DND-41 (cell line): ENCODE measurements at regions not wholly inside any gene's neighbourhood (a gene's known extent, or its start where the extent isn't known, plus 50 kb on each side); places are given as distances from the start of the nearest gene placed in this dataset.

Experiments
- ATAC-seq: fragments of 200-7000 bp; cut with Tn5 transposase; 3 replicates; pipeline ENCODE4 v1.9.1; 2021; ENCODE audit warnings: low read depth; ENCODE audit not compliant: insufficient read depth
- DNase-seq: peaks from one replicate; pipeline ENCODE4 v3.0.0-alpha.2; 2020
- H2AFZ ChIP-seq: 2 replicates; pipeline ENCODE4 v1.6.0; 2012; ENCODE audit warnings: low read depth, low read length
- H3K27ac ChIP-seq: 2 replicates; pipeline ENCODE4 v1.5.1; 2012; ENCODE audit warnings: low read length, inconsistent platforms
- H3K27me3 ChIP-seq: fragments of 200-600 bp; sonication (generic); 2 replicates; pipeline ENCODE4 v1.6.0; 2012; ENCODE audit warnings: low read length, mild to moderate bottlenecking, inconsistent platforms; ENCODE audit not compliant: insufficient read depth, poor library complexity
- H3K36me3 ChIP-seq: 2 replicates; pipeline ENCODE4 v1.5.1; 2012; ENCODE audit warnings: low read length, inconsistent platforms; ENCODE audit not compliant: insufficient read depth
- H3K4me1 ChIP-seq: 2 replicates; pipeline ENCODE4 v1.5.1; 2012; ENCODE audit warnings: mild to moderate bottlenecking, low read length; ENCODE audit not compliant: insufficient read depth
- H3K4me2 ChIP-seq: 2 replicates; pipeline ENCODE4 v1.6.0; 2012; ENCODE audit warnings: mild to moderate bottlenecking, moderate library complexity, low read length, inconsistent platforms; ENCODE audit not compliant: insufficient read depth
- H3K4me3 ChIP-seq, 2 experiments: fragments of 200-600 bp in 1 of 2; shearing (Covaris generic) in 1 of 2; 2 replicates each; pipeline ENCODE4 v1.5.1; 2012 to 2016; ENCODE audit warnings: inconsistent platforms in 2 of 2, low read length in 2 of 2, mild to moderate bottlenecking in 2 of 2, low read depth in 1 of 2, moderate library complexity in 1 of 2
- H3K79me2 ChIP-seq: 2 replicates; pipeline ENCODE4 v1.6.0; 2012; ENCODE audit warnings: low read length, inconsistent platforms; ENCODE audit not compliant: insufficient read depth
- H3K9ac ChIP-seq: 2 replicates; pipeline ENCODE4 v1.6.0; 2012; ENCODE audit warnings: low read depth, mild to moderate bottlenecking, inconsistent platforms, low read length, moderate library complexity
- H3K9me3 ChIP-seq: 2 replicates; pipeline ENCODE4 v1.5.1; 2012; ENCODE audit warnings: low read length, moderate library complexity, mild to moderate bottlenecking, inconsistent platforms; ENCODE audit not compliant: insufficient read depth, severe bottlenecking
- H4K20me1 ChIP-seq: 2 replicates; pipeline ENCODE4 v1.6.0; 2012; ENCODE audit warnings: low read length; ENCODE audit not compliant: insufficient read depth
- EZH2 ChIP-seq: IDR thresholded peaks from 3 replicates; pipeline ENCODE4 v1.6.1; 2012; ENCODE audit warnings: borderline replicate concordance, low read depth, mild to moderate bottlenecking, moderate library complexity, low read length, inconsistent platforms; ENCODE audit not compliant: severe bottlenecking
- TF ChIP-seq, protein P1 (sequence below): IDR thresholded peaks from 2 replicates; pipeline ENCODE4 v1.5.1; 2012; ENCODE audit warnings: borderline replicate concordance, low read length, moderate library complexity, mild to moderate bottlenecking; ENCODE audit not compliant: poor library complexity, severe bottlenecking; ENCODE audit errors: extremely low read depth

DNA sequence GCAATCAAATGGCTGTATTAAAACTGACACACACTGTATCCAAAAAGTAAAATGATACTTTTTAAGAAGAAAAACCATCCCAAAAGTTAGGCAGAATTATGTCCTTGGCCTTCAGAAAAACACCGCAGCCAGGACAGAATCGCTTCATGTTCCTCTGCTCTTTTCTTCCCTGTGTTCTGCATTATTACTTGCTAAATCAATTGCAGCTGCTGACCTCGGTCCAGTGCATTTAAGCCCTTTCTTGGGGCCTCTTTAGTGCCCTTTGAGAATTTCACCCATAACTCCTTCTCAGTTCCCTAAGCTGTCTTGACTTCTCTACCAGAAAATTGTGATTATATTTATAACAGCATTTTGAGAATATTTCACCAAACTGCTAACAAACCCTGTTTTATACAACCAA lies 696.9 kb downstream of the PCDH7 start:
- Histone ChIP-seq H3K9ac (no peak overlapping the region), H3K79me2 (no peaks in the 10 kb centered on the region), H3K9me3 (no peaks in the 10 kb centered on the region), H3K4me2 (no peak overlapping the region), H3K27ac (no peak overlapping the region), H3K4me1 (no peaks in the 10 kb centered on the region), H4K20me1 (no peaks in the 10 kb centered on the region), H3K27me3 (no peaks in the 10 kb centered on the region), H3K4me3 (no peak overlapping the region), H2AFZ (no peak overlapping the region), H3K36me3 (no peaks in the 10 kb centered on the region)
- TF ChIP-seq, protein P1, sequence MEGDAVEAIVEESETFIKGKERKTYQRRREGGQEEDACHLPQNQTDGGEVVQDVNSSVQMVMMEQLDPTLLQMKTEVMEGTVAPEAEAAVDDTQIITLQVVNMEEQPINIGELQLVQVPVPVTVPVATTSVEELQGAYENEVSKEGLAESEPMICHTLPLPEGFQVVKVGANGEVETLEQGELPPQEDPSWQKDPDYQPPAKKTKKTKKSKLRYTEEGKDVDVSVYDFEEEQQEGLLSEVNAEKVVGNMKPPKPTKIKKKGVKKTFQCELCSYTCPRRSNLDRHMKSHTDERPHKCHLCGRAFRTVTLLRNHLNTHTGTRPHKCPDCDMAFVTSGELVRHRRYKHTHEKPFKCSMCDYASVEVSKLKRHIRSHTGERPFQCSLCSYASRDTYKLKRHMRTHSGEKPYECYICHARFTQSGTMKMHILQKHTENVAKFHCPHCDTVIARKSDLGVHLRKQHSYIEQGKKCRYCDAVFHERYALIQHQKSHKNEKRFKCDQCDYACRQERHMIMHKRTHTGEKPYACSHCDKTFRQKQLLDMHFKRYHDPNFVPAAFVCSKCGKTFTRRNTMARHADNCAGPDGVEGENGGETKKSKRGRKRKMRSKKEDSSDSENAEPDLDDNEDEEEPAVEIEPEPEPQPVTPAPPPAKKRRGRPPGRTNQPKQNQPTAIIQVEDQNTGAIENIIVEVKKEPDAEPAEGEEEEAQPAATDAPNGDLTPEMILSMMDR = no peak
- no peak for TF ChIP-seq EZH2
- ATAC-seq (no peak), DNase-seq (no peak)

DNA sequence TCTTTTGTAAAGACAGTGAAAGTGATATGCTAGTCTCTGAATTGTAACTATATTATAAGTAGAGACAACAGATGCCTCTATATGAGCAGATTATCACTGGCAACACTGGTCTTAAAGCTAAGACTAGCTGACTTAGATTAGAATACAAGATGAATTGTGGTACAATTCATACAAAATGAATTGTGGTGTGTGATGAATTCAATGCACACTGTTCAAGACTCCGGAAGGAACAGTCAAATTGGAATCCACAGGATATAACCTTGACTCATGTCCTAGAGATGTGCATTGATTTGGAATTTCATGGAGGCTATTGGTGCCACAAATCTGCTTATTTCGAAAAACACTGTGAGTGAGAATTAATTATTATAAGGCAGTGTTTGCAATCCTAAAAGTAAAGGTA lies 701.8 kb downstream of the PCDH7 start:
- DNase-seq (no peak), ATAC-seq (no peak)
- Histone ChIP-seq H3K79me2 (no peaks in the 10 kb centered on the region), H3K9ac (no peak overlapping the region), H2AFZ (no peak overlapping the region), H3K4me3 (no peak overlapping the region), H3K27ac (no peak overlapping the region), H4K20me1 (no peaks in the 10 kb centered on the region), H3K9me3 (no peaks in the 10 kb centered on the region), H3K27me3 (no peaks in the 10 kb centered on the region), H3K4me1 (no peaks in the 10 kb centered on the region), H3K36me3 (no peaks in the 10 kb centered on the region), H3K4me2 (no peak overlapping the region)
- no peak for TF ChIP-seq EZH2
- TF ChIP-seq, protein P1 = no peak

DNA sequence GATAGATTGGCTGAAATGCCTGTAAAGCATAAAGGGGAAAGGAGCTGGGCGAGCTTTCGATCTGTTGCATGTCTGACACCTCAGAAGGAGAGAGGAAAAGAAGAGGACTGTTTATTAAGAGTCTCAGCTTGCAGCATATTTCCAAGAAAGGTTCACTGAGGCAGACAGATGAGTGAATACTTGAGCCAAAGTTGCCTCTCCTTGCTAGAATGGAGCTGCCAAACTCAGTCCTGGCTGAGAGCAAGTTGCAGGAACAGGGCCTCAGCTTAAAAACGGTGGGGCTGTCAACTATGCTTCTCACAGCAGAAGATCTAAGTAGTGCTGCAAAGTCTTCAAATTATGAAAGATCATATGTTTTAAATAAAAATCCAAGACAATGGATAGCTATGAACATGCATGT lies 707.5 kb downstream of the PCDH7 start:
- TF ChIP-seq EZH2 = no peak
- TF ChIP-seq, protein P1 = no peak
- no peak overlapping the region for H3K27ac ChIP-seq
- H4K20me1 ChIP-seq = no peaks in the 10 kb centered on the region
- no peak overlapping the region for H3K9ac ChIP-seq
- H3K27me3 ChIP-seq = no peaks in the 10 kb centered on the region
- DNase-seq (no peak), ATAC-seq (no peak)
- no peaks in the 10 kb centered on the region for H3K9me3 ChIP-seq
- H2AFZ ChIP-seq = no peak overlapping the region
- H3K4me1 ChIP-seq = no peaks in the 10 kb centered on the region
- H3K4me2 ChIP-seq = no peak overlapping the region
- no peak overlapping the region for H3K4me3 ChIP-seq
- no peaks in the 10 kb centered on the region for H3K36me3 ChIP-seq
- H3K79me2 ChIP-seq = no peaks in the 10 kb centered on the region

DNA sequence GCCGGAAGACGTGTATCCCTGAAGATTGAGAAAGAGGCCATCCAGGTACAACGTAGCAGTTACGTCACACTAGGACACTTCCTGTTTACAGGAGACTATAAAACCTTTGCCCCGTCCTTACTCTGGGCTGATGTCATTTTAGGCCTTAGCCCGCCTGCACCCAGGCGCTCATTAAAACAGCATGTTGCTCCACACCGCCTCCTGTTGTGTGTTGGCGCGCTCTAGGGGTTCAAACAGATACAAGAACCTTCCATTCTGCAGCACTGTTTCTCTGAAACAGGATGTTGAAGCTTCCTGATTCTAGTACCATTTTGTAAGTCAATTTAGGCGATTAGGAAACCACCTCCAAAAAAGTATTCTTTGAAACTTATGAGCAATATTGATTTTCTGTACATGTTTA lies 722.1 kb downstream of the PCDH7 start:
- DNase-seq = no peak
- H3K27me3 ChIP-seq = no peaks in the 10 kb centered on the region
- no peaks in the 10 kb centered on the region for H3K9me3 ChIP-seq

More for the DNA sequence above, 722.1 kb downstream of the PCDH7 start:
- H4K20me1 ChIP-seq = no peaks in the 10 kb centered on the region
- no peaks in the 10 kb centered on the region for H3K36me3 ChIP-seq
- H3K79me2 ChIP-seq = no peaks in the 10 kb centered on the region
- no peaks in the 10 kb centered on the region for H3K4me1 ChIP-seq
- H3K4me2 ChIP-seq = no peak overlapping the region
- H3K4me3 ChIP-seq = no peak overlapping the region
- no peak for ATAC-seq
- no peak overlapping the region for H3K9ac ChIP-seq
- no peak overlapping the region for H3K27ac ChIP-seq
- TF ChIP-seq EZH2 = no peak
- TF ChIP-seq, protein P1 = no peak
- no peak overlapping the region for H2AFZ ChIP-seq
